GM20000 (cell line): ENCODE measurements at regions not wholly inside any gene's neighbourhood (a gene's known extent, or its start where the extent isn't known, plus 50 kb on each side); places are given as distances from the start of the nearest gene placed in this dataset.

Experiments
- DNase-seq: peaks from one replicate; pipeline ENCODE4 v3.0.0; 2012; ENCODE audit warnings: low spot score
- CTCF ChIP-seq: IDR thresholded peaks from 2 replicates; pipeline ENCODE4 v1.5.1; 2012; ENCODE audit warnings: mild to moderate bottlenecking, control low read depth; ENCODE audit errors: extremely low read depth, missing control alignments

- TF ChIP-seq CTCF: no peak
- no peak for DNase-seq
These were observed 139.2 kb downstream of the PCDH18 start for GRCh38 chr4:137393044-137393443.

- TF ChIP-seq CTCF: no peak
- no peak for DNase-seq
These were observed 141.6 kb downstream of the PCDH18 start for GRCh38 chr4:137390707-137391106.

GRCh38 chr4:137389911-137390520, 142.3 kb downstream of the PCDH18 start:
- DNase-seq: no peak
- TF ChIP-seq CTCF: no peak

- no peak for TF ChIP-seq CTCF
- no peak for DNase-seq
These were observed 144.4 kb downstream of the PCDH18 start for GRCh38 chr4:137387924-137388323.

GRCh38 chr4:137384476-137384875, 147.8 kb downstream of the PCDH18 start:
- no peak for DNase-seq
- TF ChIP-seq CTCF: no peak

GRCh38 chr4:137378821-137379220, 153.5 kb downstream of the PCDH18 start:
- TF ChIP-seq CTCF: no peak
- DNase-seq: no peak

- TF ChIP-seq CTCF: no peak
- no peak for DNase-seq
These were observed 153.9 kb downstream of the PCDH18 start for GRCh38 chr4:137378393-137378792.

GRCh38 chr4:137376312-137376711, 156.0 kb downstream of the PCDH18 start:
- TF ChIP-seq CTCF: no peak

More at GRCh38 chr4:137376312-137376711, 156.0 kb downstream of the PCDH18 start:
- DNase-seq: no peak
